DLD1 (cell line): ENCODE measurements at regions not wholly inside any gene's neighbourhood (a gene's known extent, or its start where the extent isn't known, plus 50 kb on each side); places are given as distances from the start of the nearest gene placed in this dataset.
"Not testable (repeated sequence)": the region's sequence is repeated elsewhere in the genome, so short reads cannot be mapped to it uniquely, and the experiment has no call there.

ENCODE experiments used
- in situ Hi-C: cut with HindIII; loops from 2 replicates; pipeline ENCODE4 v1.10.0; 2017; ENCODE audit warnings: low sequenced_read_pairs

DNA sequence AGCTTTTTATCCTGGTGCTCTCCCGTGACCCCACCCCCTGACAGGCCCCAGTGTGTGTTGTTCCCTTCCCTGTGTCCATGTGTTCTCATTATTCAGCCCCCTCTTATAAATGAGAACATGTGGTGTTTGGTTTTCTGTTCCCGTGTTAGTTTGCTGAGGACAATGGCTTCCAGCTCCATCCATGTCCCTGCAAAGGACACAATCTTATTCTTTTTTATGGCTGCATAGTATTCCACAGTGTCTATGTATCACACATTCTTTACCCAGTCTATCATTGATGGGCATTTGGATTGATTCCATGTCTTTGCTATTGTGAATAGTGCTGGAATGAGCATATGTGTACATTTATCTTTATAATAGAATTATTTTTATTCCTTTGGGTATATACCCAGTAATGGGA, 360.5 kb downstream of the GATA3 start:
- in situ Hi-C loops: not testable (repeated sequence)

DNA sequence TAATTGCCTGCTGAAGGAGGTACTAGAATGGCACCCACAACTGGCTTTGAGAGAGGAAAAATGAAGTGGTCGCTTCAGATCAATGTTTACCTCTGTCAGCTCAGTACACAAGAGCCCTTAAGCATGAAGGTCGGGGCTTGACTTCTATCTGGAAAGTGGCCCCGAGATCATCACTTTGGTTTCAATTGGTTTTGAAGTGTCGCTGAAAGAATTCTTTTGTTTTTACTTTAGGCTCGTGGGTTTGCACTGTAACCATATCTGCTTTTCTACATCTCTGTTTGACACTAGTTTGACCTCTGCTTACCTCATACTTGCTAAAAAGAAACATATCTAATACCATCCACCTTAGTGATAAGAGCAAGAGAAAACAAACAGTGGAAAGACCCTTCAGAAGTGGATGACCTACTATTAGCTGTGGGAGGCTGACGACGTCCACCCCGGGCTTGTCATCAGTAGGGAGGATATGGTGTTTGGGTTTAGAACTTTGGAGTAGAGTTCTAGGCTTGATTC, 361.8 kb downstream of the GATA3 start:
- in situ Hi-C loops: no loop called here

DNA sequence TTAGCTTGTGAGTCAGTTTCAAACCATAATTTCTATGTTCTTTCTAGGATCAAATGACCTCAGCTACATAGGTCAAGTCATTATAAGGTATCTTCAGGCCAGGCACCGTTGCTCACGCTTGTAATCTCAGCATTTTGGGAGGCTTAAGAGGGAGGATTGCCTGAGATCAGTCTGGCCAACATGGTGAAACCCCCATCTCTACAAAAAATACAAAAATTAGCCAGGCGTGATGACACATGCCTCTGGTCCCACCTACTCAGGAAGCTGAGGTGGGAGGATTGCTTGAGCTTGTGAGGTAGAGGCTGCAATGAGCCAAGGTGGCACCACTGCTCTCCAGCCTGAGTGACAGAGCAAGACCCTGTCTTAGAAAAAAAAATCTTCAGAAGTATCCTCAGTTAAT, 362.3 kb downstream of the GATA3 start:
- in situ Hi-C loops: no loop called here

DNA sequence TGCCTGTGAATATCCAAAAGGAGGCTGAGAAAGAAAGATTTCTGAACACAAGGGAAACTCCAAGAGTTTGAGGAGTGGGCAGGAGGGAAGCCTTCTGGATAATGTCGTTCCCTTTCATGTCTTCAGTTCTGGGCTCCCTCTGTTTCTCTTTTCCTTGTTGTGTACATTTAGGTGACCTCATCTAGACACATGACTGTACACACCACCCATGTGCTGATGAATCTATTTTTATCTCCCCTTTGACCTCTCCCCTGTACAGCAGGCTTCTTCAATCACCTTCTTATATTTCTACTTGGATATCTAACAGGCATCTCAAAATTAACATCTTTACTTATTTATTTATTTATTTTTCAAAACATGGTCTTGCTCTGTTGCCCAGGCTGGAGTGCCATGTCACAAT, 363.1 kb downstream of the GATA3 start:
- in situ Hi-C loops: no loop called here

DNA sequence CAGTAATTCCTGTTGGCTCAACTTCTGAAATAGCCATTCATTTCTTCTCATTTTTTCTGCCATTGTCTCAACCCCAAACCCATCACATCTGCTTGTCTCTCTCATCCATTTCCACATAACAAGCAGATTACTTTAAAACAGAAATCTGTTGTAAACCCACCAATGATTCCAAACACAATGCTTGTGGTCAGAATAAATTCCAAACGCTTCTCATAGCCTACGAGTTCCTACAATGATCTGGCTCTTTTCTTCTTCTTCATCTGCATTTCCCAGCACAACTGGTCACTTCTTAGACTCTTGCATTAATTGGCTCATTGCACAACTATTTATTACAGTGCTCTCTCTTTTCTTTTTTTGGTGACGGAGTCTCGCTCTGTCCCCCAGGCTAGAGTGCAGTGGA, 364.1 kb downstream of the GATA3 start:
- in situ Hi-C loops: no loop called here

DNA sequence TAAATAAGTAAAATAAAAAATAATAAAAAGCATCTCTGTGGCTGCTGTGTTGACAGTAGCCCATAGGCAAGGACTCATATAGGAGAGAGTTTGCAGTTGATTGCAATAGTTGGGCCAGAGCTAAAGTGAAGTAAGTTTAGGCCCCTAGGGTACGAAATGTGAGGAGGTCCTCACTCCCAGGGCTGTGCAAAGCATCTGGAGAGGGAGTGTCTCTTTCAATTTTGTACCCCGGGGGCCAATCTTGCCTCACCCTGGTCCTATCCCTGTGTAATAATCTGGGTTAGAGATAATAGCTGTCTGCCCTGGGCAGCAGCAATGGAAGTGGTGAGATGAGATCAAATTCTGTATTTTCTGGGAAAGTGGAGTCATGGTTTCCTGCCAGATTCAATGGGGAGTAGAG, 365.7 kb downstream of the GATA3 start:
- in situ Hi-C loops: no loop called here

DNA sequence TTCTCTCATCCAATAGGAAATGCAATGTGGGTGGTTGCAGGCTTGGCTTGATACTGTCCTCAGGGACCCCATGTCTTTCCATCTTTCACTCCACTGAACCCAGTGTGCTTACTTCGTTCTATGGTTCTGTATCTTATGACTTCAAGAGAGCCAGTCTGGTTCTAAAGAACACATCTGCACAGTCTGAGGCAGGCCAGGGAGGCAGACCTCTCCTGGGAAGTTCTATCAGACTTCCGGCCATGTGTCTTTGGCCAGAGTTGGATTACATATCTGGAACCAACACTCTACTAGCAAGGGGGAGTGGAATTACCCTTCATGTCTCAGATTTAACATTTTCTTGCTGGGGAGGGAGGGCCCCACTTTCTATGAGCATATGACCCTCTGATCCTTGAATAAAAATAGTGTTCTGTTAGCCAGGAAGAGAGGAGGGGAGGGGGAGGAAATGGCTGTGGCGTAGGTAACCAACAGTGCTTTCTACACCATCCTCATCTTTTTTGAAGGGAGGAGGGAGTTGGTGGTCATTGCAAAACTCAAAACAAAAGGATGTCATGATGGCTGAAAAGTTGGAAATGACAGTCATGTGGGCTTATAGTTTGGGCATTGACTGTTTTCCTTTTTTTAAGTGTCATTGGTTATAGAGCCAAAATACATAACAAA, 370.2 kb downstream of the GATA3 start:
- in situ Hi-C loops: no loop called here

DNA sequence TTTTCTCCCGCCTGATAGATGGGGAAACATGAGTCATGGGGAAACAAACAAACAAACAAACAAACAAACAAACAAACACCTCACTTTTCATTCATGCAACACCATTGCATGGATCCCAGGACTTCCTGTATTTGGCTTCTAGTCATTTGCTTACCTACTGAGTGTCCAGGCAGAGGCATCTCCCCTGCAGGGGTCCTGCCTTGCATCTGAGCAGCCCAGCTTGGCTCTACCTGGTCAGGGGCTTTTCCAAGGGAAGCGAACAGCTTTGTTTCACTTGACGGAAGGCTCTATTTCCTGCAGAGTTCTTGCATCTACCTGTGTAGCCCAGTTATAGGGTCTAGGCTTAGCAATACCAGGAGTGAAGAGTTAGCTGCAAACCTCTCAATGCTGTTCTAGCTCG, 374.2 kb downstream of the GATA3 start:
- in situ Hi-C loops: no loop called here

DNA sequence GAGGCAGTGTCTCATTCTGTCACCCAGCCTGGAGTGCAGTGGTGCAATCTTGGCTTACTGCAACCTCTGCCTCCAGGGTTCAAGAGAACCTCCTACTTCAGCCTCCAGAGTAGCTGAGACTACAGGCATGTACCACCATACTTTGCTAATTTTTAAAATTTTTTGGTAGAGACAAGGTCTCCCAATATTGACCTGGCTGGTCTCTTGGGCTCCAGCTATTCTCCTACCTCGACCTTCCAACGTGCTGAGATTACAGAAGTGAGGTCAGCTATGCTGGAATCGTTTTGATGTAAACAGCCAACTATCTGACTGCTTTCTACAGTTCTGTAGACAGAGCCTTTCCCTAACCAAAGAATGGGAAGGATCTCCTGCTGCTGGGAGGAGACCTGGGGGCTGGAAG, 375.8 kb downstream of the GATA3 start:
- in situ Hi-C loops: no loop called here

DNA sequence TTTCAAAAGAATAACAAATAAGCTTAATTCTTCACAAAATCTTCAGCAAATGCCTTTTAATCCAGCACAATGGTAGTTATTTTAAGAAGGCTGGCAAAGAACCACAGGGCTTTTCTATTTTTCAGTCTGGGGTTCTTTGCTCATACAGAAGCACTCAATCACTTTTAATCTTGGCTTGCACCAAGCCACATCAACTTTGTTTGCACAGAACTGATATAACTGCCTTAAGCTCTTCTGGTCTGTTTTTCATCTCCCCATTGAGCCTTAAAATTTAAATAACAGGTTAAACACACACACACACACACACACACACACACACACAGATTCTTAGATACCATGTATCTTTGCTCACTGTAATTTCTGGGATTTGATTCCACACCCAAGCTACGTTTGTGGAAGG, 377.0 kb downstream of the GATA3 start:
- in situ Hi-C loops: no loop called here

DNA sequence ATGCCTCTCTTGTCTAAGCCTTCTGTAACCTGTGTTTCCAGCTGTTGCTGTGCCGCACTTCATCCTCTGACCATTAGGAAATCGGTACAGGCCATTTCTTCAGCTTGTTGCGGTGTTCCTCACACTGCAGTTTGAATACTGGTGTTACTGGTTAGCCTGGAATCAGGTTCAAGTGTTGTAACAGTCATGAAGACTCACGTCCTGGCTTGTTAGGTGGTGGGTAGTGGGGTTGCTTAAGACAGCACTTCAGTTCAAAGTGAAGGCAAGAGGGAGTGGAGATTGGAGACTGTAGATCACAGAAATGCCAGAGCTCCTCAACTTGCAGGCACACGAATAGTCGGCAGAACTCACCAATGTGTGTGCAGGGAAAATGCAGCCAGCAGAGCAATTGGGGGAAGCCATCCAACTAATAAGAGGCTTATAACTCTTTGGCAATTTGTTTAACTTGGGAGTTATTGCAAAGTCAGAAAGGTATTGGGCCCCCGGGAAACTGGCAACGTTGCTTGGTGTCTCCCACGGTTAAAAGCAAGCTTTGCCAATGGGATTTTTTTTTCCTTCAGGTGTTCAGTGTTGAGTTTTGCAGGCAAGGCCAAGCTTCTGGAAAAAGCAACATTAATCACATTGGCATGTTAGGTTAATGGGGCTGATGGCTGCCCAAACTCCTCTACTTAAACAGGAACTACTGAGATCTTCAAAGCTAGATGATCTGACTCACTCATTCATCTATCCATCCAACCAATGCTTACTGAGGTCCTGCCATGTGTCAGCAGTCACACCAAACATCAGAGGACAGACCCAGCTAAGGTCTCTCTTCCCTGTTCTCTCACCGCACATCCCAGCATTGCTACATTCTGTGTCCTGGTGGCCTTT, 380.9 kb downstream of the GATA3 start:
- in situ Hi-C loops: no loop called here

DNA sequence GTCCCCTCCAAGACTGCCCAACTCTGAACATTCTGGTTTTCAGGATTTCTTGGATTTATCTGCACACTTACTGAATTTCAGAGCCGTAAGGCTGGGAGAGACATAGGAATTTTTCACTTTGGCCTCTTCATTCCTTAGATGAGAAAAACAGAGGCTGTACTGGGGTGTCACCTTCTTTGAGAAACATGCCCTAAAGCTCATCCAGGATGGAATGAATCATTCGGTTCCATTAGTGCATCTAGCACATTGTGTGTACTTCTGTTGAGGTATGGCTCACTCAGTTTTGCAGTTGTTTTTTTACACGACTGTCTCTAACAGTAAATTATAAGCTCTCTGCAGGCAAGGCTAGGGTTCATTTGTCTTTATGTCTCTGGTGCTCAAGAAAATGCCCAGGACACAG, 383.4 kb downstream of the GATA3 start:
- in situ Hi-C loops: no loop called here

DNA sequence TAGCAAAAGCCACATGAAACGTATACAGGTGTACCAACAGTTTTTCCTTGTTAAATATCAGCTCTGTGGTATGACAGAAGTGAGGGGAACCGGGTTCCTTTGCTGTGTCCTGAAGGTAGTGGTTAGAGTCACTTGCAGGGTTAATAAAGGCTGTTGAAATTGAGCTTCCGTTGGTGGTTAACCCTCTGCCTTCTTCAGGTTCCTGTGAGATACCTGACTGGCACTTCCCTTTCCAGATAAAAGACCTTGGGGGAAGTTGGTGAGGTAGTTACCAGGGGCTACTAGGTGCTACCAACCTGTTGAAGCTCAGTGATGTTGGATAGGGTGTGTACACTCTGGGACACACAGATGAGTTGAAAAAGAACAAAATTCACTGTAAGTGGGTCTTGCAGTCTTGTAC, 384.1 kb downstream of the GATA3 start:
- in situ Hi-C loops: no loop called here

DNA sequence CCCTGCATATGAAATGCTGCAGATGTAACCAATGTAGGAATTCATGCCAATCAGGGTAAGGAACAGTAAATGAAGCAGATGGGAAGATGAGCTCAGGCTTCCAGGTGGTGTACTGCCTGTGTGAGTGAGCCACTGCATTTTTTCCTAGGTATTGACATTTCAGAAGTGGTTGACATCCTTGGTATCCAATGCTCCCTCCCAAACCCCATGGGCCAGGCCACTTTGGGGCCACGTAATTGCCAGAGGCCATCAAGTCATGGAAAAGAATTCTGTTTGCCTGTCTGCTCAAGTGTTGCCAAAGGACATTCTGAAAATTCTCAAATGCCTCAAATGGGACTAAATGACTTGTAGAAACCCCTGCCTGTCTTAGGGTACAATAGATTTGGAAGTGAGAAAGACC, 384.6 kb downstream of the GATA3 start:
- in situ Hi-C loops: no loop called here

DNA sequence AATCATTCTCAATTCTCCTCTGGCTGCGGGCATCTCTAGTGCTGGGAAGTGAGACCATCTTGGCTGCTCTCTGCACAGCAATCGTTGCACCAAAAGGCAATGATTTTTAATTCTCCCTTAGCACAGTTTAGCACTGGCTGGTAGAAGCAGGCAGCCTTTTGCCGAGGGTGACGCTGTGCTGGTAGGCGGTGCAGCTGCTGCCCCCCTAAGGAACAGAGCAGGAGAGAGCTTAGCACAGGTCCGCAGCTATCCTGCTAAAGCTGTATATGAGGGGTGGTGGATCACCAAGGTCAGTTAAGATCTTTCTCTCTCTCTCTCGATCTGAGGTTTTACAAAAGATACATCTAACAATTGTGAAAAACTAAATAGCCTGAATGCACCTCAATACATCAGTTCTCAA, 390.1 kb downstream of the GATA3 start:
- in situ Hi-C loops: no loop called here

DNA sequence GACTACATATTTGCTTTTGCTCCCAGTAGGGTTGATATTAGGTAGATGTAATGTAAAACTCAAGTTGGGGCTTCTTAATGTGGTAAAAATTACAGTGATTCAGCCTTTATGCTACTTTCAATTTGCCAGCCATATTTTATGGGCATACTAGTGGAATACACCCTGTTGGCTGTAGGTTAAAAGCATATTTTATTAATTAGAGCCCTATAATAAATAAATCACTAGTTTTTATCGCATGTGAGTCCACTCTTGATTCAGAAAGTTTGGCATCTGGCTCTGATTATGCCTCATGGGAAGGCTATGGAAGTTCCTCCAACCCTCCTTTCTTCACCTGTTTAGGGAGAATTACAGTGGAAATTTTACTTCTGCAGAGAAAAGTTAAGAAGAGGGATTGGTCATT, 390.9 kb downstream of the GATA3 start:
- in situ Hi-C loops: no loop called here

DNA sequence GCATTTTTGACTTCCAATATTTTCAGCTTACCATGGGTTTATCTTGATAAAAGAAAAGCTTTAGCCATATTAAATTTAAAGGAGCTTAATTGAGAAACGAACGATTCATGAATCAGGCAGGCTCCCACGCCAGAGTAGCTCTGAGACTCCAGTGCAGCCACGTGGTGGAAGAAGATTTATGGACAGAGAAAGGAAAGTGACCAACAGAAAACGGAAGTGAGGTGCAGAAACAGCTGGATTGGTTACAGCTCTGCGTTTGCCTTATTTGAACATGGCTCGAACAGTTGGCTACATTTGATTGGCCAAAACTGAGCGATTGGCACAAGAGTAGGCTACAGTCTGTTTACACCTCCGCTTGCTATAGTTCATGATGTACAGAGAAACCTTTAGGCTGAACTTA, 395.4 kb downstream of the GATA3 start:
- in situ Hi-C loops: no loop called here

DNA sequence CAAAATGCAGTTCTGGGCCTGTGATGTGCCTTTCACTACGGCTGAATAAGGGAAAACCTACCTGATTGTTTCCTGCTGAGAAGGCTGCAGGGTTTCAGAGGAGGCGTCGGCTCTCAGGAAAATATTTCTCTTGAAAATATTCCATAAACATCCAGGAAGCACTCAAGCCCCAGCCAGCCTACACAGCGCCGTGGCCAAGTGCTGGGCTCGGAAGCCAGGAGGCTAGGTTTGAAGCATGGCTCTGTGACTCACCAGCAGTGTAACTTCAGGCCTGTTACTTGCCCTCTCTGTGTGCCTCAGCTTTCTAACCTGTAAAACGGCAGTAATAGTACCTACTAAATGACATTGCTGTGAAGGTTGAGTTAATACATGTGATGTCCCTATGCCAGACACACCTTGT, 399.1 kb downstream of the GATA3 start:
- in situ Hi-C loops: no loop called here

DNA sequence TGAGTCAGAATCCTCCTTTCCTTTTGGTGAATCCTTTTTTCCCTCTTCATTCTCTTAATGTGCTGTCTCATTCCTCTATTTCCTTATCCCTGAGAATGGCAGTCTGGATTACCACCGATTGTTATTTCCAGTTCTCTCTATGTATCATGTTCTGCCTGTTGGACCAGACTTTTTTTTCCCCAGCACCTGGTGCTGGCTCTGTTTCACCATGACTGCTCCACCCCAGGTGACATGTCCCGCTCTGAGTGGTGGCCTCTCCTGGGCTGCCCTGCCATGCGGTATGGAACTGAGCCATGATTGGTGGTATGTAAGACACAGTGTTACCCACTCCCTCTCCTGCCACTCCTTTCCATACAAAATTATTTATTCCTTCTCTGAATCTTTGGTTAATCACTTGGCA, 399.9 kb downstream of the GATA3 start:
- in situ Hi-C loops: no loop called here

DNA sequence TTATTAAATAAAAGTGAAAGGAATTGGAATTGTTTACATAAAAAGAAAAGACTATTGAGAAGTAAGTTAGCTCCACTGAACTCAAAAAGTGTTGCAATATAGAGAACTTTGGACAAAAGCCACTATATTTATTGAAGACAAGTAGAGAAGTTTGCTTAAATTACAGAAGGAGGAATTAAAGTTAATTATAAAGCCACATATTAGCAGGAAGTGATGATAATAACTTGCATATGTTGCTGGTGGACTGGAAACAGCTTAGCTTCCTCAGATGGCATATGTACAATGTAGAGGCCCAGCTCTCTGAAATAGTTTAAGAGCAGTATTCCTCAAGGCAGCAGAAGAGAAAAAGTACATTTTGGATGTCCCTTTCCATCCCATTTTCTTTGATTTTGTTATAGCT, 400.7 kb downstream of the GATA3 start:
- in situ Hi-C loops: no loop called here

DNA sequence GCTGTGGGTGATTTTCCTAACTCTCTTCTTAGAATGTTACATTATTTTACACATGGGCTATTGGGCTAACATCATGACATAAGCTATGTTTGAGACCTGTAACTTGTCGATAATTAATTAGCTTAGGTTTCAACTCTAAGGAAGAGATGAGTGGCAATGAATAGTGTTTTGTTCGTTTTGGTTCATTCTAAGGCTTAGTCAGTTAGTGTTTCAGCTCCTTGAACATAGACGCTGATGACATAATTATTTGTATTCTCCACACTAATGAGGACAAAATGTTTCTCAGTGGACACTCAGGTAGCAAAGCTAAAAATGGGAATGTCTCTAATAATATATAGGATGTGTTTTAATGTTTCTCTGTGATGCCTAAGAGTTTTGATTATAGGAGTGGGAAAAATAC, 401.9 kb downstream of the GATA3 start:
- in situ Hi-C loops: no loop called here

DNA sequence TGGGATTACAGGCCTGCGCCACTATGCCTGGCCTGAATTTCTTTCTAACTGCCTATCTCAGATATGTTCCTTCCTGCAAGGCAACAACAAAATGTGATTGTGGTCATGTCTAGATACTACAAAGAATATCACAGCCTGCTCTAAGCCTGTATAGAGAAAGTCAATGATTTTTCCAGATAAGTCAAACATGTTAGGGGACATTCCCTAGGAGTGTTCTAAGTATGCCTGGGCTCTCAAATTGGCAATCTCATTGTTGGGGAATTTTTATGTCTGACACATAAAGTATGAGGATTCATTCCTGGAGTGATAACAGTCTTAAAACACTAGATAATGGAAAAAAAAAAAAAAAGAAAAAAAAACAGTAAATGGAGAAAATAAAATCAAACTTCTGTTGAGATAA, 406.1 kb downstream of the GATA3 start:
- in situ Hi-C loops: no loop called here
